ENCODE measurements at regions not wholly inside any gene's neighbourhood (a gene's known extent, or its start where the extent isn't known, plus 50 kb on each side); places are given as distances from the start of the nearest gene placed in this dataset.

DNA sequence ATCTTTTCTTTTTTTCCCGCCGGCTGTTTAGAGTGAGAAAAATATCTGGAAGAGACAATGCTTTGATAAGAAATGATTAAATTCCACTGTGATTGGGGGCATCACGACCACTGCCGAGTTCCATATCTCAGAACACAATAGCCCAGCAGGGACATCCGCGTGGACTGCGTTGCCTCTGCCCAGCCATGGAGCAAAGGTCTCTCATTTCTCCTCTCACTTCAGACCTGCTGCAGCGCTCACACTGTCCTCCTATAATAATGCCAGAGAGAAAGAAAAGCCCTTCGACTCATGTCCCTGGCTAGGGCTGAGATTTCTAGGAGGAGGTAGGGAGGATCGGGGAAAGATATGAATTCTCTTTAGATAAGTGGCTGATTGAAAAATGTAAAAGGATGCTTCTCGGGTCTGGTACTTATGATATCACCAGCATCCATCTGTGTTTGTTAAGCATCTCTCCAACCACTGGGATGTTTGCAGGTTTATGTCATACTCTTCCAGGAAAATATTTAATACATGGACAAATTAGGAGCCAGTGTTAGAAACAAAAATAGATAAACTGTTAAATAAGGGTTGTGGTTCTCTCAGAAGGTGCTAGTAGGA, 472.9 kb upstream of the AKR1E2 start:
- DNase-seq (ENCODE audit: low read depth in 1 of 2, low spot score in 1 of 2), result no peak

DNA sequence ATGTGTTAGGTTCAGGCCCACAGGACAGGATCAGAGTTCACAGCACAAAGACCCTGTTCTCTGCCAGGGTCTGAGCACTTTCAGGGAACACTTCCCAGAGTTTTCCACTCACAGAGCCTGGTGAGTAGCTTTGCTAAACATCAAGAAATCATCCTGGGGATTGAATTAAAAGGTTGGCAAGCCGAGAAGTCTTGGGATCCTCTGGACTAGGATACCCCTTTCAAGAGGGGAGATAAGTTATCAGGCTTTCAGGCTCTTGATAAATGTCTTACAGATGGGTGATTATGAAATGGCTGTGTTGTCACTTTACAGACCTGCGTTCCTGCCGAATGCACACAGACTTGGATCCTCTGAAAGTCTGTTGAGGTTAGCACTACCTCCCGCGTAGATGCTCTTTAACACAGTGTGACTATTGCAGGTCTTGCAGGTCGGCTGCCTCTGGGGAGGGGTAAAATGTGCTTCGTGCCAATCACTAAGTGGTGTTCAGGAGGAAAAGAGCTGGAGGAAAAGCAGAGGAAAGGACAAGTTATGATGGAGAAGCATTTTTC, 473.5 kb upstream of the AKR1E2 start:
- DNase-seq (ENCODE audit: low read depth in 1 of 2, low spot score in 1 of 2), result no peak

- no peak for DNase-seq (ENCODE audit: low read depth in 1 of 2, low spot score in 1 of 2)
Observed at GRCh38 chr10:4351723-4352413, 474.1 kb upstream of the AKR1E2 start.

DNA sequence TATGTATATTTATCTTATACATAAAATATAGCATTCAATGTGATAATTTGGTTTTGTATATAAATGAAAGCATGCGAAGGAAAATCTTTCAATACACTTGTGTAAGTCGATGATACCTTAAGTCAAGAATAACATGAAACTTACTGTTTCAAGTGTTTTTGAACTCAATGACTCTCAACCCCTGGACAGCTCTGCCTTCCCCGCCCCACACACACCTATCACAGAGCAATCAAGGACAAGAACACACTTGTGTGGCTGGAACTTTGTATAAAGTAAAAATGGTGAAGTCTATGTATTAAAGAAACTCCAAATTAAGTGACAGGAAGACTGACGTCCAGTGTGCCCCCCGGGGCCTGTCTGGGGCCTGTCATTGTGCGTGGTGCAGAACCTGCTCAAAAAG, 478.6 kb upstream of the AKR1E2 start:
- DNase-seq (ENCODE audit: low read depth in 1 of 2, low spot score in 1 of 2), result no peak

DNA sequence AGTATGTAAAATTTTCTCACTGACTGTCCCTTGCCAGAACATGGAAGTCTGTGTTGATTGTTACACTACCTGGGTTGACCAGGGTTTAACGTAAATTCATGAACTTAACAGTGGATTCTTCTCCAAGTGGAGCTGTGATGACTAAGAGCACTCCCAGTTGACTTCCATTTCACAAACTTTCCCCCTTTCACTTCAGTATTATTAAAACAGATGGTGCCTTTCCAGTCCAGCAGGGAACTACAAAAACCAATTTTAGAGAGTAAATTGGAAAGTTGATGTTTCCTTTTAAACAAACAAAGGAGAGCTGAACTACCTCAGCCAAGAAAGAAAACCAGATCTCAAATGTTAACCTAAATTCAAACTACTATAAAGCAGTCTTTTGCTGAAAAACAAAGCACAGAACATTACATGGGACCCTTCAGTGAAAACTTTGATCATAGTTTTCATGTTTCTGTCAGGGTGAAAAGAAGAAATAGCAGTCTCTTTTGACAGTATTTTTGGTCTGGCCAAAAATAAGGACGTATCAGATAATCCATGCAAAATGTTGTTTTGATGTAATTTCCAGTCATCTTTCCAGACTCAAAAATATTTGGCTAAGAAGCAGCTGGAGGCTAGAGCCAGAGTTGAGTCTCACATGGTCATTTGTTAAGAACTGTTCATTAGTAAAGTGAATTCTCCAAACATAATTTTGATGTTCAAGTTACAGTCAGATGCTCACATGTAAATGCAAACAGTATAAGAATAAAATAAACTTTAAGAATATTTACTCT, 479.9 kb upstream of the AKR1E2 start:
- DNase-seq (ENCODE audit: low read depth in 1 of 2, low spot score in 1 of 2), result no peak

- DNase-seq (ENCODE audit: low read depth in 1 of 2, low spot score in 1 of 2), result no peak
Observed at GRCh38 chr10:4344492-4344994, 481.5 kb upstream of the AKR1E2 start.

GRCh38 chr10:4343873-4344272, 482.1 kb upstream of the AKR1E2 start:
- DNase-seq (ENCODE audit: low read depth in 1 of 2, low spot score in 1 of 2), result no peak

GRCh38 chr10:4343091-4343490, 482.9 kb upstream of the AKR1E2 start:
- no peak for DNase-seq (ENCODE audit: low read depth in 1 of 2, low spot score in 1 of 2)

GRCh38 chr10:4338768-4339167, 487.2 kb upstream of the AKR1E2 start:
- DNase-seq (ENCODE audit: low read depth in 1 of 2, low spot score in 1 of 2), result no peak

DNA sequence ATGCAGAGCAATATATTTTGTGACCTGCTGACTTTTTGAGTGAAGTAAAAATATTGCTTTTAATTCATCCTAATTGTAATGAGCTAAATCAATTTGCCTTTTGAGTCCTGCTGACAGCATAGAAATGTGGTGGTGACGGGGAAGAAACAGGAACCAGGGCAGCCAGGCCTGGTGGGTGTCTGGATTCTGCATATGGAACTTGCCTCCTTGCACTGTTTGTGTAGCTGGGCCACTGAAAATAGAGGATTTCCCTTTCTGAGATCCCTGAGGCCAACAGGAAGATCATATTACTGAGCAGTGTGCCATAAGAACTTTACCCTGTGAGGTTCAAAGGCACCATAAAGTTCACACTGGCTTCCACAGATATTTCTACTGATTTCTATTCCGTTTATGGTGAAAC, 488.4 kb upstream of the AKR1E2 start:
- DNase-seq (ENCODE audit: low read depth in 1 of 2, low spot score in 1 of 2), result no peak

DNA sequence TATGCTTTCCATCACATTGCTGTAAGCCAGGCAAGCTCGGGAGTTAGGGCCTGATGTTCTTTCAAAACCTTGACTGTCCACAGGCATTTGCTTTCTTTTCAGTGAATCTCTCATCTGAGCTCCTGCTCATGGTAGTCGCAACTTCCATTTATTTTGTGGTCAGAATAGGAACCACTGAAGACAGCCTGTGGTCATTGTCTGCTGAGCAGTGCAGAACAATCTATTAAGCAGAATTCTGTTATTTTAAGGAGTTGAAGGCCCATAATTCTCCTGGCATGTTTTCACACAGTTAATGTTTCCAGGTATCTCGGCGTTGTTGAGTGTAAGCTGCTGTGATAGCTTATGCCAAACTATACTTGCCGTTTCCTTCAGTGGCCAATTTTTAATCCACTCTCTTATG, 491.1 kb upstream of the AKR1E2 start:
- DNase-seq (ENCODE audit: low read depth in 1 of 2, low spot score in 1 of 2), result no peak

DNA sequence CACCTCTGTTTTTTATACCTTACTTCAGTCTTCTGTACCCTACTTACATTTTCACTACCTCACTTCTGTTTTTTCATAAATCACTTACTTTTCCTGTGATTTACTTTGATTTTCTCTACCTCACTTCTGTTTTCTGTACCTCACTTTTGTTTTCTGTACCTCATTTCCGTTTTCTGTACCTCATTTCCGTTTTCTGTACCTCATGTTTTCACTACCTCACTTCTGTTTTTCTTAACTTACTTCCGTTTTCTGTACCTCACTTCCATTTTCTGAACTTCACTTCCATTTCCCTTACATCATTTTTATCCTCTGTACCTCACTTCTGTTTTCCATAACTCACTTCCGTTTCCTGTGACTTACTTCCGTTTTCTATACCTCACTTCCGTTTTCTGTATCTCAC, 492.0 kb upstream of the AKR1E2 start:
- no peak for DNase-seq (ENCODE audit: low read depth in 1 of 2, low spot score in 1 of 2)

GRCh38 chr10:4333459-4333894, 492.5 kb upstream of the AKR1E2 start:
- no peak for DNase-seq (ENCODE audit: low read depth in 1 of 2, low spot score in 1 of 2)

DNA sequence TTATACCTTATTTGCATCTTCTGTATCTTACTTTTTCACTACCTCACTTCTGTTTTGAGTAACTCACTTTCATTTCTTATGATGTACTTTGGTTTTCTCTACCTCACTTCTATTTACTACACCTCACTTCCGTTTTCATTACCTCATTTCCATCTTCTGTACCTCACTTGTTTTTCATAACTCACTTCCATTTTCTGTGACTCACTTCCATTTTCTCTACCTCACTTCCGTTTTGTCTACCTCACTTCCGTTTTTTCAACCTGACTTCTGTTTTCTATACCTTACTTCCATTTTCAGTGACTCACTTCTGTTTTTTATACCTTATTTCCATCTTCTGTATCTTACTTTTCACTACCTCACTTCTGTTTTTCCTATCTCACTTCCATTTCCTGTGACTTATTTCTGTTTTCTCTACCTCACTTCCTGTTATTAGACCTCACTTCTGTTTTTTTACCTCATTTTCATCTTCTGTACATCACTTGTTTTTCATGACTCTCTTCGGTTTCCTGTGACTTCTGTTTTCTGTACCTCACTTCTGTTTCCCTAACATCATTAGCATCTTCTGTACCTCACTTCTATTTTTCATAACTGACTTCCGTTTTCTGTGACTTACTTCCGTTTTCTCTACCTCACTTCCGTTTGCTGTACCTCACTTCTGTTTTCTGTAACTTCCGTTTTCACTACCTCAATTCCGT, 493.1 kb upstream of the AKR1E2 start:
- DNase-seq (ENCODE audit: low read depth in 1 of 2, low spot score in 1 of 2), result no peak

DNA sequence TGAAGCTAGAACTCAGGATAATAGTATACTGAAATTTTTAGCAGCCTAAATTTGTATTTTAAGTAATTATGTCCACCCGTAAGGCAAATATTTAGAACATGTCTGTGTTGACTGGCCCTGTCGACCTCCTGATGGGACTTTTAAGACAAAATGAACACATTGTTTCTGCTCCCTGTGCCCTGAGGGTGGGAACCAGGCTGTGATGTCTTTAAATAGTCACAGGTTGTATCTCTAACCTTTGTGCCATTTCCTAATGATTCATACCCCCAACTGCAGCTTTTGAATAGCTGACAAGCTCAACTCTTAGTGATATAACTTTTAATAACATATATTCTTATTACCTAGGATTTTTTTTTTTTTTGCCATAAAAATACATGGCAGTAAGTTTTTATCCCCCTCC, 494.9 kb upstream of the AKR1E2 start:
- no peak for DNase-seq (ENCODE audit: low read depth in 1 of 2, low spot score in 1 of 2)

DNA sequence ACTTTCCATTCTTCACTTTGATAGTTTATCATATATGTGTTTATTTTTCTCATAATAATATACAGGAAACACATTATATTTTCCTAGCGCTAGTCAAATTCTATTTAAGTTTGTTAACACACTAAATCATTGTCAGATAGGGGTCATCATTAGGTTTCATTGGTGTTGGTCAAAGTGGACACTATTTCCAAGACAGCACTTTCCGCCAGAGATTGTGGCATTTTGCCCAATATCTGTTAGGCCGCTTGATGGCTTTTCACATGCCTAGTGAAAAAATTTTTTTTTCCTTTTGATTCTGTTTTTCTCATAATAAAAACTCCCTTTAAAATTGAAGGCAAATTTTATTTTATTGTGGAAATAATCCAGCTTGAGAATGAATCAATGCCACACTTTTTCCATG, 495.4 kb upstream of the AKR1E2 start:
- no peak for DNase-seq (ENCODE audit: low read depth in 1 of 2, low spot score in 1 of 2)

DNA sequence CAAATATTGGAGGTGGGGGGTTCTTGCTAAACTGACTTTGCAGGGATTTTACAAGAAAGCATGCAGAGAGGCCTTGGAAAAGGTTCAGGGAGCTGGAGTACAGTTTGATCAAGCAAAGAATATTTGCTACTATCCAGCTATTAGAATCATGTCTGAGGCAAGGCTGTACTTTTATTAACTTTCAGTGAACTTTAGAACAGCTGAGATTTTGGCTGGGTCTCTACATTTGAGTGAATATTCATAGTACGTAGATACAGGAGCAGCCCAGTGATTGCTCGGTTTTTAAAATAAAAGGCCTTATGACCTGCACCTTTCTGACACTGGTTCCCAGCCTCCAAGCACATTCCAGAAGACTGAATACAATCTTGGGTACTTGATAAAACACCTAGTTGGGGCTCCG, 496.8 kb upstream of the AKR1E2 start:
- no peak for DNase-seq (ENCODE audit: low read depth in 1 of 2, low spot score in 1 of 2)

DNA sequence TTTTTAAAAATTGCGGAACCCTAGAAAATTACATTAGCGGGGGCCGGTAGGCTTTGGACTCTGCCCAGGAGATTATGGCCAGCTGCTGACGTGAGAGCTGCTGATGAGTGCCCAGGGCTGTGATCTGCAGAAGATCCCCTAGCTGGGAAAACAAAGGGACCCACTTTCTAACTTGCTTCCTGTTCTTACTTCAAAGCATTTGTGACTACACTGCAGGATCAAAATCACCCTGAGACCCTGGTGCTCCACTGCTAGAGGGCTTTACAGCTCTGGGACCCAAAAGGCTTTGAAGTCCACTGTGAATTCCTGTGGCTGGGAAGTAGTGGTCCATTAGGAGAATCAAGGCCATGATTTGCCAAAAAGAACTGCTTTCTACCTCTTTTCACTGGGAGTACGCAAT, 499.4 kb upstream of the AKR1E2 start:
- no peak for DNase-seq (ENCODE audit: low read depth in 1 of 2, low spot score in 1 of 2)

GRCh38 chr10:4319870-4320367, 506.1 kb upstream of the AKR1E2 start:
- no peak for DNase-seq (ENCODE audit: low read depth in 1 of 2, low spot score in 1 of 2)

GRCh38 chr10:4316161-4316810, 509.7 kb upstream of the AKR1E2 start:
- no peak for DNase-seq (ENCODE audit: low read depth in 1 of 2, low spot score in 1 of 2)

DNA sequence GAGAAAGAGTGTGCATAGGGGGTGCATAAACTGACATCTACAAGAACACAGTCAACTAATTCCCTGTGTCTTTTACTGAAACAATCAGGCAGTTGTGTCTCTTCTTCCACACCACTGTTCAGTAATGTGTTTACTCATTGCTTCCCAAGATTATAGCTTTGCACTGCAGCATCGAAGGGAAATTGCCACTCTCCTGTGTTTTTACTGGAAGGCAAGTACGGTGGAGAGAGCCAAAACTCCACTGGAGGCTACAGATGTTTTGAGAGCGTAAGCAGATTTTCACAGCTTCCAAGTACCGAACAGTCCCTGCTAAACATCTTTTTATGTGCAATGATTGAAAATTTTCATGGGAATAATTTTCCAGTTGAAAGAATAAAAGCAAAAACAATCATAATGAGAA, 510.5 kb upstream of the AKR1E2 start:
- no peak for DNase-seq (ENCODE audit: low read depth in 1 of 2, low spot score in 1 of 2)

Data from activated T-helper 1 cell treated with anti-CD3 and anti-CD28 coated beads, Interleukin-2, amount 50 U/mL, for 16 hours (primary cell).